Epithelial cell of esophagus (primary cell): ENCODE measurements at regions not wholly inside any gene's neighbourhood (a gene's known extent, or its start where the extent isn't known, plus 50 kb on each side); places are given as distances from the start of the nearest gene placed in this dataset.
"Not testable (repeated sequence)": the region's sequence is repeated elsewhere in the genome, so short reads cannot be mapped to it uniquely, and the experiment has no call there.

Source experiments
- DNase-seq: peaks from one replicate; pipeline ENCODE4 v3.0.0; 2010; ENCODE audit warnings: low read depth
- H3K4me3 ChIP-seq: 2 replicates; pipeline ENCODE4 v1.5.1; 2011; ENCODE audit warnings: mild to moderate bottlenecking, low read length, control low read depth

- H3K4me3 ChIP-seq, DNase-seq: not testable (repeated sequence)
Measured at GRCh38 chr16:18159185-18159584, 177.4 kb downstream of the NPIPA8 start.

DNA sequence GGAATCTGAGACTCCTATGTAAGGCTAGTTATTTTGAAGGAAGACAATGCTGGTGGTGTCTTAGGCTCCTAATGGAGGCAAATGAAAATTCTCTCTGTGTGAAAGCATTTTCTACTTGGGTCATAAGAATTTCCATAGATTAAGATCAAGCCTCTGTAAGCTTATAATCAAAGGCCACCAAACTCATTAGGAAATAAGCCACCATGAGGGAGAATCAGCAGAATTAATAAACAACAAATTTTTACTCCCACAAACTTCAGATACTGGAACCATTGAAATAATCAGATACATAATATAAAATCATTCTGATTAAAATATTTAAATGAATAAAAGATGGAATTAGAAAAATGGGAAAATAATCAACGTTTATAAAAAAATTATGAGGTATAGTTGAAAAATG is 178.7 kb downstream of the NPIPA8 start:
- DNase-seq, H3K4me3 ChIP-seq: not testable (repeated sequence)

DNA sequence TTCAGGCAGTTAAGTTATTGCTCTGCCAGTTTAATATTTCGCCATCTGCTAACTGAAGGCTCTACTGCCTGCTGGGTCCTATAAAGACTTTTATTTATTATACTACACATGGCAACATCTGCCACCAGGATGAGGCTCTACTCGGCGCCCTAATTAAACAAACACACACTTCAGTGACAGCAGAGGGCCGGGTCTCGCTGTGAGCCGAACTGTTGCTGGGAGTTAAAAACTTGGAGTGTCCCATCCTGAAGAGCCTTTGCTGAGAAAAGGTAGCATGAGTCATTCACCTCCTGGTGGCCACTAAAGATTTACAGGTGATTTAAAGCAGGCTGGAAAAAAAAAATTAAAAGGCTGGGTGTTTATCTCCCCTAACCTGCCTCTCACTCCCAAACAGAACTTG is 183.7 kb downstream of the NPIPA8 start:
- not testable (repeated sequence) for H3K4me3 ChIP-seq, DNase-seq

- not testable (repeated sequence) for H3K4me3 ChIP-seq, DNase-seq
Measured at GRCh38 chr16:18148132-18148531, 188.4 kb downstream of the NPIPA8 start.

GRCh38 chr16:18146601-18147142 is 189.9 kb downstream of the NPIPA8 start:
- DNase-seq: not testable (repeated sequence)

GRCh38 chr16:18142066-18142465 is 194.5 kb downstream of the NPIPA8 start:
- DNase-seq, H3K4me3 ChIP-seq: not testable (repeated sequence)

More at GRCh38 chr16:18146601-18147142, 189.9 kb downstream of the NPIPA8 start:
- not testable (repeated sequence) for H3K4me3 ChIP-seq

GRCh38 chr16:18136288-18136687 is 200.2 kb downstream of the NPIPA8 start:
- DNase-seq: not testable (repeated sequence)

DNA sequence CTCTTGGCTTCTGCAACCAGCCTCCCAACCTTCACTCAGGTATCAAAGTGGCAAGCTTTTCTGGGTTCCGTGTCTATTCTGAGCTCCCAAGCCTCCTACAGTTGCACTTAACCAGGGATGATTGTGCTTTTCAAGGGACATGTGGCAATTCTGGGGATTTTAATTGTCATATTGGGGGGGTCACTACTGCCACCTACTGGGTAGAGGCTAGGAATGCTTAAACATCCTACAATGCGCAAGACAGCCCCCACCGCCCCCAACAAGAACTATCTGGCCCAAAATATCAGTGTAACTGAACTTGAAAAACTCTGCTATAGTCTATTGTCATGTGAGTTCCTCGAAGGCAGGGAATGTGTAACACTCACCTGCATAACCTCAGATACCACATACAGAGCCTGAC is 201.5 kb downstream of the NPIPA8 start:
- not testable (repeated sequence) for H3K4me3 ChIP-seq, DNase-seq

More at GRCh38 chr16:18136288-18136687, 200.2 kb downstream of the NPIPA8 start:
- H3K4me3 ChIP-seq: not testable (repeated sequence)

DNA sequence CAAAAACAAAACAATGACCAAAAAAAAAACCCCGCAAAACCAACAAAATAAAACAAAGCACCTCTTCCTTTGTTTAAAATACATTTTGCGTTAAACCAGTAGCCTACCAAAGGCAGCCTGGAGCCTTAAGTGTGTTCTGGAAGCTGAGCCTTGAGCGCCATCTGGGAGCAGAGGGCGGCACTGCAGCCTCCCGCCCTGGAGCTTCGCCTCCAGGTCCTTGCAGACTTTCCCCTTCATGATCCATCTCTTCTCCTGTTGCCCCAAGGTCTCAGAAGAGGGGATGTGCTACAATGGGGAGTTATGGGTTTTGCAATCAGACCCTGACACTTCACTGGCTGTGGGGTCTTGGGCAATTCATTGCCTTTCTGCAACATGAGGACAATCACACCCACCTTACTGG is 204.9 kb downstream of the NPIPA8 start:
- DNase-seq, H3K4me3 ChIP-seq: not testable (repeated sequence)

DNA sequence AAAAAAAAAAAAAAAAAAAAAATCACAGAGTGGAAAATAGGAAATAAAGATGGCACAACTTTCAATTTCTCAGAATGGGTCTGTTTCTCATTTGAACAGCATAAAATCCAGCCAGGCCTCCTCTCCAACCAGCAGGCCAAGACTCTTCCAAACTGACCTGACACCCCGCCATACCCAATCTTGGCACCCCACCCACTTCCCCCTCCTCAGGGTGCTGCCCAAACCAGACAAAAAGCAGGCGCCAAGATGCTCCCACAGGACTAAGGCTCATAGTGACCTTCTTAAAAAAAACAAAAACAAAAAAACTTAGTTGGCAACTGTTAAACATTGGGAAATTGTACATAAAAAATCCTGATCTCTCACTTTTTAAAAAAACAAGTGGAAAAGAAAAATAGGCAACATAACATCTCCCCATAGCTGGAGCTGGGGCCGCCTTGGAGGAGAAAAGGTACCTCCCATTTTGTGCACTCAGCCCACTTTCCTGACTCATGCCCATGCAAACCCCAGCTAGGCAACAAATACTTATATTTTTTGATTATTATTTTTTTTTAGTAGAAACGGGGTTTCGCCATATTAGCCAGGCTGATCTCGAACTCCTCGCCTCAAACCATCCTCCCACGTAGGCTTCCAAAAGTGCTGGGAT is 205.9 kb downstream of the NPIPA8 start:
- not testable (repeated sequence) for H3K4me3 ChIP-seq, DNase-seq

- DNase-seq, H3K4me3 ChIP-seq: not testable (repeated sequence)
Measured at GRCh38 chr16:18127033-18127432, 209.5 kb downstream of the NPIPA8 start.

DNA sequence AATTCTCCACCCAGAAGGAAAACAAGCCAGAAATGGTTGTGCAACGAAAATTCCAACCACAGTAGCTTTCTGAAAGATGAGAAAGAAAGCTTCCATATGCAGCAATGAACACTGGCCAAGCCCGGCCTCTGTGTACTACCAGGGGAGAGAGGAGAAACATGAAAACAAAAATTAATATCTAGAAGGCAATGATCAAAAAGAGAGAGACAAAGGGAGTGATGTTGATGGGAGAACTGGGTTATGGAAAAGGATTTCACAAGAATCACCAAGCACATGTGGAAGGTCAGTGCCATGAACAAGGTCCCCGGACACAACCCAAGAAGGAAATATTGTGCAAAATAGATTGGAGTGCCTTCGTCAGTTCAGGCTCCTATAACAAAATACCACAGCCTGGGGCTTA is 217.4 kb downstream of the NPIPA8 start:
- not testable (repeated sequence) for DNase-seq, H3K4me3 ChIP-seq

- not testable (repeated sequence) for DNase-seq, H3K4me3 ChIP-seq
Measured at GRCh38 chr16:18118684-18119083, 217.9 kb downstream of the NPIPA8 start.

DNA sequence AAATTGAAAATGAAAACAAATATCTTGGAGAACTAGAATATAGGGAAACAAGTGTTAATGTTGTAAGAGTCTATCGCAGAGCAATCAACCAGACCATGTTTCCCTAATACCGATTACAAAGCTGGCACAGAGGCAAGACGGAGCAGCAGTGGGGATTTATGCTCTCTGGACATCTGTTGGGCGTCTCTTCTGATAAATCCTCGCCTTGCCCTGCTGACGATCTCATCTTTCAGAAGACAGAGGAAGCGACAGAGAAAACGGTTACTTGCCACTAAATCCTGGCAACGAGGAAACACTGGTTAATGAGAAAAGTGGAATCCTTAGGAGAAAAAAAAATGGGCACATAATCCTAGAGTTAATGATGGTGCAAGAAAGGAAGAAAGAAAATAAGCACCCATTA is 218.5 kb downstream of the NPIPA8 start:
- H3K4me3 ChIP-seq, DNase-seq: not testable (repeated sequence)

GRCh38 chr16:18104412-18104811 is 232.1 kb downstream of the NPIPA8 start:
- DNase-seq: peak; percentile 7
- not testable (repeated sequence) for H3K4me3 ChIP-seq

DNA sequence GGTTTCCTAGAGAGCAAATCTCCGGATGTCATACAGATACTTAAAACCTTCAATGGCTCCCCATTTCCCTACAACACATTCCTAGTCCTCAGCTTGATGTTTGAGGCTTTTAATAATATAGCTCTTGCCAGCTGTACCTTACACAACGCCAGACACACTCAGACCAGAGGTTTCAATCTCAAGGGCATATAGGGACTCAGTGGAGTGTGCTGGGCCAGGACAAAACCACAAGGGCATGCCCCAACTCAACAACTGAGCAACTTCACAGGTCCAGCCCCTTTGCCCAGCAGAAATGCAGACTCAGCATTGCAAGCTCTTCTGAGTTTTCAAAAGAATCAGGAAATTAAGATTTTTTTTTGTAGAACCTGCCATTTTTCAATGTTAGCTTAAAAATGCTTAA is 235.5 kb downstream of the NPIPA8 start:
- not testable (repeated sequence) for H3K4me3 ChIP-seq, DNase-seq

DNA sequence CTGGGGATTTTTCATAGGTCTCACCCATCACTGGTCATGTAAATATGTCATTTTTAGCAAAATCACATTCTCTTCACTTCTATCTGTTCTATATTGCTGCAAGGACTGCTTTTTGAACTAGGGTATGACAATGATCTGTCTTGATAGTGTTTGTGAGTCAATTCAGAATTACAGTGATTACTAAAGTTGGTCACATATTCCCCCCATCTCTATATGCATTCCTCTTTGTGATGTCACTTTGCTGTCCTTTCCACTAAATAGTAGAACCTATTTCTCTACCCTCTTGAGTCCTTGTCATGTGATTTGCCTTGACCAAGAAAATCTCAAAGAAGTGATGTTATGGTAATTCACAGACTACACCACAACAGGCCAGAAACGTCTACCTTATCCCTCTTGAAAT is 243.9 kb downstream of the NPIPA8 start:
- DNase-seq, H3K4me3 ChIP-seq: not testable (repeated sequence)

- not testable (repeated sequence) for DNase-seq, H3K4me3 ChIP-seq
Measured at GRCh38 chr16:18080658-18081363, 255.7 kb downstream of the NPIPA8 start.

DNA sequence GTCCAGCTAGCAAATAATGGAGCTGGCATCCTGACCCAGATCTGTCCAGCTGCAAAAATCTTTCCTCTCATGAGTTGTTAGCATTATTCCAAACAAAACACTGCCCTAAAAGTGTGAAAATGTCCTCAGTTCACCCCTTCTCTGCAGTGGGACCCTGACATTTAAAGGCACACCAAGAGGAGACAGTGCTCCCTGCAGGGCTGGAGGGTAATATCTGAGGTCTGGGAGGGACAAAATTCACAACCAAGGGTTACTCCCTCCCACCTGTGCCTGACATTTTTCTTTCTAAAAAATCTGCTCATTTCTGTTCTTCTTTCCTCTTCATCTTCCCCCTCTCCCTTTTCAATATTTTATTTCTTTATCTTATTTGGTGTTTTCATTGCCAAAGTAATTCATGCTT is 258.6 kb downstream of the NPIPA8 start:
- DNase-seq, H3K4me3 ChIP-seq: not testable (repeated sequence)
